K562 (cell line): ENCODE measurements at regions not wholly inside any gene's neighbourhood (a gene's known extent, or its start where the extent isn't known, plus 50 kb on each side); places are given as distances from the start of the nearest gene placed in this dataset.

Source experiments
- ATAC-seq: fragments of 200-7000 bp; cut with Tn5 transposase; 3 replicates; pipeline ENCODE4 v1.9.1; 2020; ENCODE audit warnings: moderate library complexity
- BruUV-seq: library from RNA; stranded (reverse); fragments of 400-500 nt; replicated peaks from 2 replicates; lab custom pipeline; 2021; lab: Mats Ljungman, UMichigan
- CTCF ChIA-PET: fragments of 300-600 bp; formaldehyde crosslinking; extraction: SDS; loops from one replicate; lab custom pipeline; 2021; ENCODE audit warnings: low intra/inter-chr PET ratio; lab: Yijun Ruan, JAX
- POLR2A ChIA-PET: fragments of 300-600, 350-650 bp; sonication (Branson Sonifier 250); formaldehyde crosslinking; extraction: SDS; loops from one replicate; lab custom pipeline; 2021; ENCODE audit warnings: antibody characterized with exemption, inconsistent platforms; lab: Yijun Ruan, JAX
- DNase-seq, 4 experiments: peaks; one replicate each; pipeline versions ENCODE4 v3.0.0 to v3.0.0-alpha.2; 2011 to 2018; ENCODE audit warnings: low spot score in 3 of 4, mixed read lengths in 3 of 4; ENCODE audit errors: extremely low read depth in 1 of 4
- FAIRE-seq: peaks from 2 replicates; lab custom pipeline; 2011; peaks lifted over from hg19 to GRCh38; lab: Jason Lieb, UNC
- H2AFZ ChIP-seq: 2 replicates; pipeline ENCODE4 v1.6.0; 2011; ENCODE audit warnings: low read depth, low read length, control low read depth, inconsistent platforms
- H3K27ac ChIP-seq: fragments of 200-600 bp; 3 replicates; pipeline ENCODE4 v1.8.0; 2011; ENCODE audit warnings: low read depth, mild to moderate bottlenecking, control low read depth, inconsistent platforms, low read length, moderate library complexity, mixed read lengths; ENCODE audit errors: extremely low read depth
- H3K27me3 ChIP-seq, 2 experiments: fragments of 300-600 bp in 1 of 2; 2 replicates in 1 of 2; 3 replicates in 1 of 2; pipeline versions ENCODE4 v1.6.0 to v1.8.0; 2011; ENCODE audit warnings: inconsistent platforms in 2 of 2, low read length in 2 of 2, mild to moderate bottlenecking in 1 of 2, mixed read lengths in 1 of 2, moderate library complexity in 1 of 2; ENCODE audit not compliant: control insufficient read depth in 2 of 2, insufficient read depth in 2 of 2
- H3K36me3 ChIP-seq: fragments of 300-600 bp; 3 replicates; pipeline ENCODE4 v1.8.0; 2011; ENCODE audit warnings: mild to moderate bottlenecking, low read length, inconsistent platforms; ENCODE audit not compliant: control insufficient read depth, insufficient read depth
- H3K4me1 ChIP-seq, 2 experiments: fragments of 200-600 bp in 1 of 2; replicated peaks in 1 of 2; 2 replicates in 1 of 2; 3 replicates in 1 of 2; pipeline versions ENCODE4 v1.5.1 to v1.8.0; 2011; ENCODE audit warnings: inconsistent platforms in 2 of 2, low read length in 2 of 2, mild to moderate bottlenecking in 1 of 2, mixed read lengths in 1 of 2, moderate library complexity in 1 of 2; ENCODE audit not compliant: control insufficient read depth in 2 of 2, insufficient read depth in 2 of 2
- H3K4me2 ChIP-seq: 2 replicates; pipeline ENCODE4 v1.6.1; 2011; ENCODE audit warnings: low read length, control low read depth, inconsistent platforms, mixed read lengths; ENCODE audit not compliant: insufficient read depth
- H3K4me3 ChIP-seq: fragments of 200-600 bp; sonication (generic), shearing (Covaris generic); 2 replicates; pipeline ENCODE4 v1.5.1; 2016; ENCODE audit warnings: control low read depth, inconsistent platforms
- H3K79me2 ChIP-seq: fragments of 200-600 bp; 3 replicates; pipeline ENCODE4 v1.8.0; 2011; ENCODE audit warnings: low read length, inconsistent platforms; ENCODE audit not compliant: control insufficient read depth, insufficient read depth
- H3K9ac ChIP-seq, 2 experiments: 2 replicates each; pipeline versions ENCODE4 v1.6.0 to v1.6.1; 2011; ENCODE audit warnings: low read depth in 2 of 2, low read length in 2 of 2, control low read depth in 1 of 2, inconsistent platforms in 1 of 2, mild to moderate bottlenecking in 1 of 2, mixed read lengths in 1 of 2; ENCODE audit not compliant: insufficient read depth in 1 of 2
- H3K9me1 ChIP-seq: one replicate; pipeline ENCODE4 v1.6.0; 2011; ENCODE audit warnings: inconsistent platforms, mild to moderate bottlenecking, low read length, moderate library complexity; ENCODE audit not compliant: control insufficient read depth, insufficient read depth
- H3K9me3 ChIP-seq: replicated peaks from 2 replicates; pipeline ENCODE4 v1.5.1; 2011; ENCODE audit warnings: low read depth, low read length, inconsistent platforms; ENCODE audit not compliant: control insufficient read depth, insufficient read depth
- H4K20me1 ChIP-seq: replicated peaks from 2 replicates; pipeline ENCODE4 v1.6.1; 2011; ENCODE audit warnings: low read length, inconsistent platforms, mixed read lengths; ENCODE audit not compliant: control insufficient read depth, insufficient read depth
- ESRRA ChIP-seq: fragments of 450-650 bp; IDR thresholded peaks from 2 replicates; pipeline ENCODE4 v1.6.1; 2014; ENCODE audit warnings: low read depth, mild to moderate bottlenecking, moderate library complexity, borderline replicate concordance
- GTF2E2 ChIP-seq: fragments of 200-800 bp; sonication (Bioruptor generic); IDR thresholded peaks from 2 replicates; pipeline ENCODE4 v1.6.1; 2016; ENCODE audit warnings: missing genetic modification characterization, missing compliant biosample characterization
- WGBS: fragments of 100-300 bp; shearing (Covaris generic); methylation state at CpG from one replicate; pipeline ENCODE4 v1.1.6; 2016; ENCODE audit warnings: low coverage, mixed read lengths; ENCODE audit not compliant: insufficient coverage; ENCODE audit errors: missing lambda C conversion rate; 5-methylcytosine and 5-hydroxymethylcytosine counted together
- in situ Hi-C: fragments of 300-500 bp; cut with MboI; formaldehyde crosslinking; loops from 4 replicates; pipeline ENCODE4 v1.15.0; 2018; ENCODE audit warnings: inconsistent platforms, mixed read lengths
- intact Hi-C: fragments of 100-400 bp; cut with micrococcal nuclease; formaldehyde crosslinking; loops from 2 replicates; pipeline ENCODE4 v1.14.2; 2022
- TF ChIP-seq, protein P1 (sequence below): fragments of 450-650 bp; IDR thresholded peaks from 2 replicates; pipeline ENCODE4 v1.6.1; 2014; ENCODE audit warnings: low read depth, mild to moderate bottlenecking, moderate library complexity, borderline replicate concordance

DNA sequence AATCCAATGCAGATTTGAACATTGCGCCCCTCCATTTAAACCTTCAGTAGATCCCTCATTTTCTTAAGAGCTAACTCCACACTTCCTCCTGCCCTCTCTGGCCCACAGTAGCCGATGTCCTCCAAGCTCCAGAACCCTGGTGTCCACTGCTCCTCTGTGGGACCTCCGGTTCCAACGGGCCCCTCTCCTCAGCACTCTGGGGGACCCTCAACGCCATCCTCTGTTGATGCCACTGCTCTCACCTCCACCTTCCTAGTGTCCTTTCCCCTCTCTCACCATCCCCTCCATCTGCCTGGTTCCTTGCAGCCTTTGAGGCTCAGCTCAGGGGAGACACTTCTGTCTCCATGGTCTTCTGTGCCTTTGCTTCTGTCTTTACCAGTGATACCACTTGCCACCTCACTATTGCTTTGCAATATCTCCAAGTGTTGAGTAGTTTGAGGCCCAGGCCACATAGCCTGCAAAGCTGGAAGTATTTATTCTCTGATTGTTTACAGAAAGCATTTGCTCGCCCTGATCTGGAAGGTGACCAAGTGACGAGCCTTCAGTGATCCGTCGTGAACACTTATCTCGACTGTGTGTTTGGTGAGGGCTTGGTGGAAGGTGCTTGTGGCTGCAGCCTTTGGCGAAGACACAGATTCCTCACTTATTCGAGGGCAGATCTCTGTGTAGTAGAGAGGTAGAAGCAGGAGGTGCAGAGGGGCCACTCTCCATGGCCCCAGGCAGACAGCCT is 104.8 kb upstream of the SHH start:
- Histone ChIP-seq H3K79me2 (no peaks in the 10 kb centered on the region), H2AFZ (no peak overlapping the region), H4K20me1 (0 out of 2 replicates have a peak, but pooled peaks cover 8% of the 10 kb centered on the region)
- in situ Hi-C loops = no loop called here
- no peak for DNase-seq
- TF ChIP-seq, protein P1, sequence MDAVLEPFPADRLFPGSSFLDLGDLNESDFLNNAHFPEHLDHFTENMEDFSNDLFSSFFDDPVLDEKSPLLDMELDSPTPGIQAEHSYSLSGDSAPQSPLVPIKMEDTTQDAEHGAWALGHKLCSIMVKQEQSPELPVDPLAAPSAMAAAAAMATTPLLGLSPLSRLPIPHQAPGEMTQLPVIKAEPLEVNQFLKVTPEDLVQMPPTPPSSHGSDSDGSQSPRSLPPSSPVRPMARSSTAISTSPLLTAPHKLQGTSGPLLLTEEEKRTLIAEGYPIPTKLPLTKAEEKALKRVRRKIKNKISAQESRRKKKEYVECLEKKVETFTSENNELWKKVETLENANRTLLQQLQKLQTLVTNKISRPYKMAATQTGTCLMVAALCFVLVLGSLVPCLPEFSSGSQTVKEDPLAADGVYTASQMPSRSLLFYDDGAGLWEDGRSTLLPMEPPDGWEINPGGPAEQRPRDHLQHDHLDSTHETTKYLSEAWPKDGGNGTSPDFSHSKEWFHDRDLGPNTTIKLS = no peak
- no peak for TF ChIP-seq GTF2E2 (tag)
- no peak for TF ChIP-seq ESRRA
- TF ChIP-seq, all 486 proteins: peak for 0
- Histone ChIP-seq H3K9me3 (no peaks in the 10 kb centered on the region), H3K27me3 (peaks cover 15 to 72% of the 10 kb centered on the region in 2 experiments), H3K27ac (no peak overlapping the region), H3K9ac (no peak overlapping the region), H3K4me2 (no peak overlapping the region), H3K4me1 (peaks cover 0 to 8% of the 10 kb centered on the region in 2 experiments; a peak in 2 of 5 replicates), H3K4me3 (no peak overlapping the region), H3K36me3 (no peaks in the 10 kb centered on the region), H3K9me1 (no peaks in the 10 kb centered on the region)
- no peak for ATAC-seq
- CTCF ChIA-PET = no interaction called here
- POLR2A ChIA-PET = interaction anchor here (0.5 to 1.7 kb wide), 2 partner anchors 12 to 16 kb away, joined by 3 to 4 read pairs; no protein-coding TSS in a partner anchor
- no TSS peak for BruUV-seq
- intact Hi-C loops = no loop called here
- WGBS = 0% methylated on average over 12 of the region's 12 CpGs
- no peak for FAIRE-seq
